NCI-H2029 treated with DMSO at 0.1 percent for 48 hours (cell line): ENCODE measurements at regions not wholly inside any gene's neighbourhood (a gene's known extent, or its start where the extent isn't known, plus 50 kb on each side); places are given as distances from the start of the nearest gene placed in this dataset.
"Not testable (repeated sequence)": the region's sequence is repeated elsewhere in the genome, so short reads cannot be mapped to it uniquely, and the experiment has no call there.

Experiments
- DNase-seq: peaks from one replicate; lab custom pipeline; 2025; lab: John Stamatoyannopoulos, UW

- peak; percentile 33 for DNase-seq
These were observed 140.9 kb downstream of the RNF144B start for GRCh38 chr6:18527836-18528743.

- DNase-seq: no peak
These were observed 143.1 kb downstream of the RNF144B start for GRCh38 chr6:18530201-18530600.

- DNase-seq: no peak
These were observed 145.0 kb downstream of the RNF144B start for GRCh38 chr6:18532139-18532538.

- DNase-seq: no peak
These were observed 146.6 kb downstream of the RNF144B start for GRCh38 chr6:18533793-18534192.

GRCh38 chr6:18536591-18537055 is 149.5 kb downstream of the RNF144B start:
- no peak for DNase-seq

GRCh38 chr6:18538315-18538714 is 151.2 kb downstream of the RNF144B start:
- no peak for DNase-seq

- no peak for DNase-seq
These were observed 155.9 kb downstream of the RNF144B start for GRCh38 chr6:18543051-18543450.

- not testable (repeated sequence) for DNase-seq
These were observed 158.0 kb downstream of the RNF144B start for GRCh38 chr6:18545142-18545541.

GRCh38 chr6:18545726-18546125 is 158.6 kb downstream of the RNF144B start:
- no peak for DNase-seq

GRCh38 chr6:18550119-18550518 is 163.0 kb downstream of the RNF144B start:
- DNase-seq: no peak

- DNase-seq: no peak
These were observed 164.1 kb downstream of the RNF144B start for GRCh38 chr6:18551228-18551627.

GRCh38 chr6:18555750-18556149 is 168.6 kb downstream of the RNF144B start:
- no peak for DNase-seq

GRCh38 chr6:18561037-18561750 is 174.0 kb downstream of the RNF144B start:
- no peak for DNase-seq

GRCh38 chr6:18562726-18563125 is 175.6 kb downstream of the RNF144B start:
- no peak for DNase-seq

GRCh38 chr6:18564775-18565174 is 177.6 kb downstream of the RNF144B start:
- DNase-seq: no peak

- no peak for DNase-seq
These were observed 178.1 kb downstream of the RNF144B start for GRCh38 chr6:18565231-18565630.

GRCh38 chr6:18567380-18567779 is 180.2 kb downstream of the RNF144B start:
- no peak for DNase-seq

- no peak for DNase-seq
These were observed 190.3 kb downstream of the RNF144B start for GRCh38 chr6:18577491-18577890.

GRCh38 chr6:18579166-18579565 is 192.0 kb downstream of the RNF144B start:
- DNase-seq: no peak

- no peak for DNase-seq
These were observed 192.7 kb downstream of the RNF144B start for GRCh38 chr6:18579869-18580268.

- no peak for DNase-seq
These were observed 197.2 kb downstream of the RNF144B start for GRCh38 chr6:18584372-18584771.

GRCh38 chr6:18585032-18585573 is 198.0 kb downstream of the RNF144B start:
- DNase-seq: no peak

- no peak for DNase-seq
These were observed 199.0 kb downstream of the RNF144B start for GRCh38 chr6:18586133-18586532.
